GM19043 (cell line): ENCODE measurements at regions not wholly inside any gene's neighbourhood (a gene's known extent, or its start where the extent isn't known, plus 50 kb on each side); places are given as distances from the start of the nearest gene placed in this dataset.

Source experiments
- ATAC-seq: cut with Tn5 transposase; IDR thresholded peaks from one replicate; pipeline ENCODE4 v1.9.1; 2021; ENCODE audit warnings: low read depth; ENCODE audit not compliant: unreplicated experiment

- no peak for ATAC-seq
Observed at GRCh38 chr20:40331249-40331648, 357.8 kb downstream of the MAFB start.

- no peak for ATAC-seq
Observed at GRCh38 chr20:40329321-40329720, 359.7 kb downstream of the MAFB start.

DNA sequence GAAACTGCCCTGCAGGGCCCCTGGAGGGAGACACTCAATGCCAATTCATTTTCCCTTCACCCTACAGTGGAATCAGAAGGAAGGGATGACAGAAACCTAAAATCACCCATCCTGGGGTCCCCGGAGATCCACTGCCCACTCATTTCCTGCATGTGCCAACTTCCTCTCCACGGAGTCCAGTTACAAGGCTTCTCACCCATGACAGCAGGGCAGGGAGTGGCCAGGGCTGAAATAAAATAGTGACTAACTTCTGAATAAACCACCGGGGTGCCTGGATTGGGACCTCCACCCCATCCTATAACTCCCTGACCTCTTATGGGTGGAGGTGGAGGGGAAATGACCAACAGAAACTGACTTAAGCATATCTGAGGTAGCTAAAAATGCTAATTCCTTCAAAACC is 362.3 kb downstream of the MAFB start:
- no peak for ATAC-seq

DNA sequence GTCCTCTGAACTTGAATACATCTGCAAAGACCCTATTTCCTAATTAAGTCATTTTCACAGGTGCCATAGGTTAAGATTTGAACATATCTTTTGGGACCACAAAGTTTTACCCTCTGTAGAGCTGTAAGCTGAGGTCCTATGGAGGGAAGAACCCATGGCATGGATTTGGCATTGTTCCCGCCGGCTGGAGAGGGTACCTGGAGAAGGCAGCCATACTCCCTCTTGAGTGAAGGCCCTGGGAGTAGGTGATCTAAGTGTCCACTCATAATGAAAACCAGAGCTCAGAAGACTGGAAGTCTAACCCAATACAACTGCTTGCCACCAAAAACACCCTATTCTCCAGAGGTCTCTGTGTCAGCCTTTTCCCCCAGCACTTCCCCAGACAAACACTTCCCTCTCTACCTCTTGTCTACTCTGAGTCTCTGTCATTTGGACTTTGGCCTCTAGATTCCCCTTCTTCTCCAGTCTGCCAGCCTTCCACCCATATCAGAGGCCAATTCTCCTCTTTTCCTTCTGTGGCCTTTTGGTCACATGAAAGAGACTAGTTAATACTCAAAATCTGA is 363.9 kb downstream of the MAFB start:
- no peak for ATAC-seq

GRCh38 chr20:40323361-40323794 is 365.7 kb downstream of the MAFB start:
- no peak for ATAC-seq

DNA sequence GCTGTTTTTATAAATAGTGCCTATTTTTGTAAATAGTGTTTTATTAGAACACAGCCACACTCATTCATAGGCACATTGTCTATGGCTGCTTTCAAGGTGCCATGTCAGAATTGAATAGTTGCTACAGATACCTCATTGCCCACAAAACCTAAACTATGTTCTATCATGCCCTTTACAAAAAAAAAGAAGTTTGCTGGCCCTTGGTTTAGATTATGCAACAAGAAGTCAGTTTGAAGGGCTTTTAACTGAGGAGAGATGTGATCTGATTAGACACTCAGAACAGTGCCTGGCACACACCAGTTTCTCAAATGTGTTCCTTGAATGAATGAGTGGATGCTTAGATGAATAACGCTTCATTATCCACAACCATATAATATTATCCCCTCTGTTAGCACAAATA is 366.1 kb downstream of the MAFB start:
- no peak for ATAC-seq

- no peak for ATAC-seq
Observed at GRCh38 chr20:40320517-40321011, 368.5 kb downstream of the MAFB start.

DNA sequence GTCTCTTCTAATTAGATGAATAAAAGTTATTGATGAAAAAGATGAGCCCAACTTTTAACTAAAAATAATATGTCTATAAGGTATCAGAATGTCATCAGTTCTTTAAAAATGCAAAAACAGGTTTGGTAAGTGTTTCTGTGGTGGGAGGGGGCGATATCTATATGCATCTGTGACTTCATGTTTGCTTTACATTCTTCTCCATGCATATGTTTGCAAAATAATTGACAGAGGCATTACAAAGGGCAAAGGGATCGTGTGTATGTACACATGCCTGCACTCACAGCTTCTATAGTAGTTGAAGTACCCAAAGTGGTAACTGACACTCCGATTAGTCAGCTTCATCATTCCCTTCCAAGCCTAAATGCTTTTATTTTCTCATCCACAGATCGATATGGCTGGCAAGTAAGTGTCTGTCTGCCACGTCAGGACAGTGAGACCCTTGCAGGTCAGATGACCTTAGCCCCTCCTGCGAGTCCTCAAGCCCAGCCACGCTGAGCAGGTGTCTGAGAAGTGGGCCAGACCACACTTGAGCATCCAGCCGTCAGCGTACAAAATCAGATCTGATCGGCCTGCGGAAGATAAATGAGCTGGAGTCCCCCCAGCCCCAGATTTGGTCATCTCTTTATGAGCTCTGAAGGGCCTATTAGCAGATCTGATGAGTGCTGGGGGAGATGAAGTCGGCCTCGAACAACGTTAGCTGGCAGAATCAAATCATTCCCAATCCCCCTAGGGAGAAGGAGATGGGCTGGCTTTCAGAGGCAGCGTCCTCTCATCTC is 369.1 kb downstream of the MAFB start:
- ATAC-seq, result no peak

GRCh38 chr20:40319056-40319455 is 370.0 kb downstream of the MAFB start:
- ATAC-seq, result no peak

DNA sequence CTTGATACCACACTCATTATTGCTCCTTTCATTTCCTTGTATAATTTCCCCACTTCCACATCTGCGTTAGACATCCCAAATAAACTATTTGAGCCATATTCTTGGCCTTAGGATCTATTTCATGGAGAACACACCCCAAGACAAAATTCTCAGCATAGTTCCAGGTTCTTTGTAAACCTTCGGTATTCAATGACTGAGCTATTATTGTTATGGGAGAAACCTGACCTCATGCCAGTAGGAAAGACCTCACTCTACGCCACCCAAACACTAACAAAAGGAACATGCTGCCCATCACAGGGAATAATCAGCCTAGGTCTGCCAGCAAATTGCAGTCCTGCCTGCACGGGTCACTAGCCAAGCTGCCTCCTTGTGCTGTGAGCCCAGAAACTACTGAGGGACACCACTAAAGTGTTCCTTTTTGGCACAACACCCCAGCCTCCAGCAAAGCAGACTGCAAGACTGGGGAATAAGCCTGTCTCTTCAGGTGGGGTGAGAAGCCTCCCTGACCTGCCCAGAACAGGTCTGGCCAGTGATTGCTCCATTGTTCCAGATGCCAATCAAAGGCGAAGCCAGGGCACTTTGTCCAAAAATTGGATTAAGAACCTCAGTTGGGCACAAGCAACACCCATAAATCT is 371.8 kb downstream of the MAFB start:
- no peak for ATAC-seq

- no peak for ATAC-seq
Observed at GRCh38 chr20:40314278-40314677, 374.8 kb downstream of the MAFB start.

- no peak for ATAC-seq
Observed at GRCh38 chr20:40313730-40314129, 375.3 kb downstream of the MAFB start.

GRCh38 chr20:40309731-40310130 is 379.3 kb downstream of the MAFB start:
- ATAC-seq, result no peak

GRCh38 chr20:40307997-40308396 is 381.0 kb downstream of the MAFB start:
- no peak for ATAC-seq

DNA sequence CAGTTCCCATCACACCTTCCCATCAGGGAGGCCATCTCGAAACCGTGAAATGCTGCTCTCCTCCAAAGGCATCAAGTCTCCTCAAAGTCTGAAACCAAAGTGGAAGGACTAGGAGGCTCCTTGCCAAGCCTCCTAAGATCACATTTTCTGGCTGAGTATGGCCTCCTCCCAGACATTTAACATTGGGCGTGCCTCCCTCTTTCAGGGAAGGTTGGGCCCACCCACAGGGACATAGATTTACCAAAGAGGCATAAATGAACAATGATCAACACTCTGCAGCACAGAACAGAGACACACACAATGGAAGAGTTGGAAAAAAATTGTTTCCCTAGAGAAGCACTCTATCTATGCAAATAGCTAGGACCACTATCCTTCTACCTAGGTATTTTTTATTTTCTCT is 381.8 kb downstream of the MAFB start:
- no peak for ATAC-seq

DNA sequence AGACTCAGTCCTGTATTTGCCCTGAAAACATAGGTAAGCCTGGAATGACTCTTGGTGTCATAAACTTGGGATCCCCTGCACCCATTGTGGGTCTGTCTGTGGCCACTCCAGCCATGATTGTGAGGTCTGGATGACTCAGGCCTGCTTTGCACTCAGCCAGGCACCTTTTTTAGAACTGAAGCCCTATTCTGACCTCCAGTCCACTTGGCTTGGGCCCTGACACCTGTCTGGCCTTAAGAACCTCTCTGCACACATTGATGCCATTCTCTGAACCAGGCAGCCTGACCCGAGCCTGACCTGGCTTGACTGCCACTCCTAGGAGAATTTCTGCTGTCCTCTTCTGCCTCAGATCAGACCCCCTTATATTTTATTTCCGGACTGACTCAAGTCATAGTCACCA is 383.7 kb downstream of the MAFB start:
- ATAC-seq, result no peak

DNA sequence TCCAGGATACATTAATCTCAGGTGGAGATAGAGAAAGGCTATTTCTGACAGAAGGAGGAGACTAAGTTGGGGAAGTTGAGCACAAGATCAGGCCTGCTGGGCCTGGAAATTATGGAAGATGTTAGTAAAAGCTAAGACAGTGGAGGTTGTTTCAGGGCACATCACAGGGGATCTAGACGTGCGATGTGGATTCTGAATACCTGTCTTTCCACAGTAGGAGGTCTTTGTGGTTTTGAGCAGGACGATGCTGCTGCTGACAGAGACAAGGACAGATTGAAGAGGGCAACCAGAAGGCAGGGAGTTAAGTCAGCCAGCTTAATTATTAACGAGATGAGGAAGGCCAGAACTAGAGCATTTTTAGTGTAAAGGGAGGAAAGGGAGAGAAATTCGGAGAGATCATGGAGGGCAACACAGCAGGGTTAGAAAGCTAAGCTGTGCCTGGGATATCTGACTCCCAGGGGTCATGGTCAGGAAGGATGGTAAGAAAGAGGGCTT is 384.9 kb downstream of the MAFB start:
- no peak for ATAC-seq

DNA sequence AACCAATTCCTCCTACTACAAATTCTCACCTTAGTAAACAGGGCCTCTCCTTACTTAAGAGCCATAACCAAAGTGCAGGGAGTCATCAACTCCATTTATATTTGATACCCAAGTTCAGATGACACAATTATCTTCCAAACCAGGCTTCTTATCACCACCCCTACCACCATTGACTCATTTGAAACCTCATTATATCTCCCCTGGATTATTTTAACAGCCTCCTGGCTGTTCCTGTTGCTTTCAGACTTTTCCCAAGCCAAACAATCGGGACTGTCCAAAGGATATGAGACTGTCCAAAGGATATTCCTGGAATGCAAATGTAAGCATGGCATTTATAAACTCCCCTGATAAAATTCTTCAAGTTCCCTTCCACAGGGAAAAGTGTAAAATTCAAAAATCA is 394.3 kb downstream of the MAFB start:
- no peak for ATAC-seq

GRCh38 chr20:40294175-40294574 is 394.9 kb downstream of the MAFB start:
- ATAC-seq, result no peak

- no peak for ATAC-seq
Observed at GRCh38 chr20:40293740-40294139, 395.3 kb downstream of the MAFB start.

GRCh38 chr20:40291493-40292135 is 397.4 kb downstream of the MAFB start:
- ATAC-seq, result no peak
